Right lobe of liver (tissue), 4 donors: ENCODE measurements at regions not wholly inside any gene's neighbourhood (a gene's known extent, or its start where the extent isn't known, plus 50 kb on each side); places are given as distances from the start of the nearest gene placed in this dataset.

Source experiments
- POLR2A ChIP-seq: fragments of 450-650 bp; IDR thresholded peaks from one replicate; pipeline ENCODE4 v1.6.1; 2017; ENCODE audit warnings: antibody characterized with exemption, mild to moderate bottlenecking
- TF ChIP-seq, protein P1 (sequence below), 4 donors: fragments of 200-600 bp in 3 of 4; fragments of 450-650 bp in 1 of 4; IDR thresholded peaks; one replicate each; pipeline versions ENCODE4 v1.5.1 to v1.8.0; 2016 to 2022; ENCODE audit warnings: antibody characterized with exemption in 4 of 4, mild to moderate bottlenecking in 2 of 4
- donor health status: DM: no; HTN: no; CAD: no.
- donor health status: DM: no; HTN: no; CAD: no.
- donor health status: DM: no; HTN: yes; CAD: no.

DNA sequence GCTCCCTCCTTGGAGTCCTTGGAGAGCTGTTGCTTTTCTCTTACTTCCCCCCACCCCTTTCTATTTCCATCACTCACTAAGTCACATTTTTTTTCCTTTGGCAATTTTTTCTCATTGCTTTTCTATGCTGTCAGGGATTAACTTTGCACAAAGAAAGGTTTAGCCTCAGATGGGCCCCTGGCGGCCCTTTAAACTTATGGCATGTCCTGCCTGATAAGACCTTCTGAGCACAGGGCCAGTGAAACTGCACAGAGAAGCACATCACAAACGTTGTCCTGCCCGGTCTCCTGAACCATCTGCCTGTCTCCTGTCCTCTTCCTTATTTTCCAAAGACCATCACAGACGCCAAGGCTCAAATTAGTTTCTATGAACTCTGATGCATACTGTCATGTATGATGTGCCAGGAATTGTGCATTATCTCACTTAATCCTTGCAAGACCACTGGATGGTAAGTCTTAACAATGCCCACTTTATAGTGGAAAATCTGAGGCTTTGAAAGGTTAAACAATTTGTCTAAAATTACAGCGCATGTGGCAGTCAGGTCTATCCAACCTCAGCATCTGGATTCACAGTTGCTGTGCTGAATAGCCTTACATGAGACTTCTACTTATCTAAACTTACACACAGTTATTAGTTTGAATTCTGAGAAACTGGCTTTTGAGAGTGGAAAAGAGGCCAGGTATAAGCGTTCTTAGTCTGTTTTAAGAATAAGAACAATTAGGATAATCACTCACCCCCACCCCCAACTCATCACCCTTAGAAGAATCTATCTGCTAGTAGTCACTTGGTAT, 648.1 kb downstream of the NTRK3 start:
- TF ChIP-seq, protein P1, sequence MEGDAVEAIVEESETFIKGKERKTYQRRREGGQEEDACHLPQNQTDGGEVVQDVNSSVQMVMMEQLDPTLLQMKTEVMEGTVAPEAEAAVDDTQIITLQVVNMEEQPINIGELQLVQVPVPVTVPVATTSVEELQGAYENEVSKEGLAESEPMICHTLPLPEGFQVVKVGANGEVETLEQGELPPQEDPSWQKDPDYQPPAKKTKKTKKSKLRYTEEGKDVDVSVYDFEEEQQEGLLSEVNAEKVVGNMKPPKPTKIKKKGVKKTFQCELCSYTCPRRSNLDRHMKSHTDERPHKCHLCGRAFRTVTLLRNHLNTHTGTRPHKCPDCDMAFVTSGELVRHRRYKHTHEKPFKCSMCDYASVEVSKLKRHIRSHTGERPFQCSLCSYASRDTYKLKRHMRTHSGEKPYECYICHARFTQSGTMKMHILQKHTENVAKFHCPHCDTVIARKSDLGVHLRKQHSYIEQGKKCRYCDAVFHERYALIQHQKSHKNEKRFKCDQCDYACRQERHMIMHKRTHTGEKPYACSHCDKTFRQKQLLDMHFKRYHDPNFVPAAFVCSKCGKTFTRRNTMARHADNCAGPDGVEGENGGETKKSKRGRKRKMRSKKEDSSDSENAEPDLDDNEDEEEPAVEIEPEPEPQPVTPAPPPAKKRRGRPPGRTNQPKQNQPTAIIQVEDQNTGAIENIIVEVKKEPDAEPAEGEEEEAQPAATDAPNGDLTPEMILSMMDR (IDR thresholded peaks at IDR 0.05), result no peak
- TF ChIP-seq POLR2A, result no peak
